Spinal cord (tissue), 10 donors: ENCODE measurements at regions not wholly inside any gene's neighbourhood (a gene's known extent, or its start where the extent isn't known, plus 50 kb on each side); places are given as distances from the start of the nearest gene placed in this dataset. TPM values are rescaled to one million over a fixed set of nuclear protein-coding genes. Genes with fewer than 3 reads are reported as not detected.
"Not testable (repeated sequence)": the region's sequence is repeated elsewhere in the genome, so short reads cannot be mapped to it uniquely, and the experiment has no call there.

Experiments used
- DNase-seq, 6 donors: peaks; one replicate each; pipeline versions ENCODE4 v3.0.0 to v3.0.0-alpha.2; 2013 to 2015; ENCODE audit warnings: low spot score in 6 of 6, low read depth in 4 of 6
- H3K27ac ChIP-seq: one replicate; pipeline ENCODE4 v1.5.1; 2013; ENCODE audit warnings: low read depth, low read length, control low read depth
- H3K27me3 ChIP-seq: one replicate; pipeline ENCODE4 v1.6.1; 2013; ENCODE audit warnings: low read length; ENCODE audit not compliant: control insufficient read depth, insufficient read depth
- H3K36me3 ChIP-seq: one replicate; pipeline ENCODE4 v1.6.1; 2013; ENCODE audit warnings: low read length; ENCODE audit not compliant: control insufficient read depth, insufficient read depth
- H3K4me1 ChIP-seq: one replicate; pipeline ENCODE4 v1.6.1; 2013; ENCODE audit warnings: low read length; ENCODE audit not compliant: control insufficient read depth, insufficient read depth
- H3K4me3 ChIP-seq: one replicate; pipeline ENCODE4 v1.5.1; 2013; ENCODE audit warnings: low read depth, low read length, control low read depth
- H3K9me3 ChIP-seq: one replicate; pipeline ENCODE4 v1.6.1; 2013; ENCODE audit warnings: low read length; ENCODE audit not compliant: control insufficient read depth, insufficient read depth
- WGBS: methylation state at CpG from one replicate; pipeline ENCODE4 v1.1.5; 2013; ENCODE audit warnings: missing lambda C conversion rate; ENCODE audit not compliant: insufficient coverage; 5-methylcytosine and 5-hydroxymethylcytosine counted together
- small RNA-seq: library from RNA; depleted of rRNA; stranded (forward); fragments of <200 nt; gene quantifications from one replicate; pipeline ENCODE3, GENCODE V24; 2014; ENCODE audit warnings: low replicate concordance
- donor health status: healthy.

- no CpG with 5 or more reads among the region's 7 CpGs for WGBS
- not testable (repeated sequence) for H3K4me3 ChIP-seq, H3K27ac ChIP-seq, H3K36me3 ChIP-seq, DNase-seq, H3K4me1 ChIP-seq, H3K27me3 ChIP-seq, H3K9me3 ChIP-seq
These were observed 230.6 kb downstream of the SPATA31A7 start for GRCh38 chr9:61420267-61420958.

GRCh38 chr9:61447189-61447588, 257.4 kb downstream of the SPATA31A7 start:
- H3K4me3 ChIP-seq, DNase-seq: not testable (repeated sequence)
- no CpG with 5 or more reads among the region's 10 CpGs for WGBS

GRCh38 chr9:61460860-61461259, 271.0 kb downstream of the SPATA31A7 start:
- no CpG with 5 or more reads among the region's 3 CpGs for WGBS

More at GRCh38 chr9:61447189-61447588, 257.4 kb downstream of the SPATA31A7 start:
- H3K4me1 ChIP-seq, H3K27ac ChIP-seq, H3K36me3 ChIP-seq, H3K9me3 ChIP-seq, H3K27me3 ChIP-seq: not testable (repeated sequence)

More at GRCh38 chr9:61460860-61461259, 271.0 kb downstream of the SPATA31A7 start:
- not testable (repeated sequence) for H3K4me1 ChIP-seq, H3K36me3 ChIP-seq, H3K4me3 ChIP-seq, DNase-seq, H3K27ac ChIP-seq, H3K9me3 ChIP-seq, H3K27me3 ChIP-seq

Small RNA genes lying in the stretch of these regions (small RNA-seq; reads per million reads assigned to genes)
- not detected for gene RN7SL462P
